ENCODE measurements at regions not wholly inside any gene's neighbourhood (a gene's known extent, or its start where the extent isn't known, plus 50 kb on each side); places are given as distances from the start of the nearest gene placed in this dataset.
A peak's percentile ranks its signal among the peaks of the same experiment; 100 is the strongest.

- no peak for DNase-seq (ENCODE audit: low read depth in 2 of 2)
These were observed 231.9 kb upstream of the MMADHC start for GRCh38 chr2:149819356-149819957.

DNA sequence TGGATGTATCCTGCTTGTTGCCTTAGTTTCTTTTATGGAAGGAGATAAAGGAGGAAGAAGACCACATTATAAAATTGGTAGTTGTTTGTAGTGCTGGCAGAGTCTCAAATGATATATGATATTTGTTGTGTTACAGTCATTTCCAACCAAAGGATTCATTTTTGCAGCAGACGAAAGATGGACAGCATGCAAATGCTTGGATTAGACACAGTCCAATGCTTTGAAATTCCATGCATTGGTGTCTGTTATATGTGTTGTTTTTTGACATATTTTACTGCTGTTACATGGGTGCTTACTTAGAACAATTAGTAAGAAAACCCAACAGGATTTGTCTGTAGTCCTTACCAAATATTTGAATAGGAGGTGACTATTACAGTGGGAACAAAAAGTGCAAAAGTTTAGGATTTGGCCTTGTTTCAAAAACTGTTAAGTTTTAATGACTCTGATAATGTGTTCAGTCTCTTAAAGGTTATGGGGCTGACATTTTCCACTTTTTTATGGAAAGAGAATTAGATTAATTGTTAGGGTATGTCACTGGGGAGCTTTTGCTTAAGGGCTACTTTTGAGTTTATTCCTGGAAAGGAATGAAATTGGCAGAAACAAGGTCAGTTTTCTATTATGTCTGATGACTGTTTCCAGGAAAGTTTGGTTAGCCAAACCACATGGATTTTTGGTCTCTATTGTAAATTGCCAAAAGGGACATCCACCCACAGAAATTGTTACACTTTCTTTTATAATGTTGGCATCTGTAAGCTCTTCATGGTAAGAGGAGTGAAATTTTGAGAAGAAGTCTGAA is 229.4 kb upstream of the MMADHC start:
- DNase-seq (ENCODE audit: low read depth in 2 of 2): no peak

GRCh38 chr2:149815941-149816340 is 228.4 kb upstream of the MMADHC start:
- DNase-seq (ENCODE audit: low read depth in 2 of 2): no peak

DNA sequence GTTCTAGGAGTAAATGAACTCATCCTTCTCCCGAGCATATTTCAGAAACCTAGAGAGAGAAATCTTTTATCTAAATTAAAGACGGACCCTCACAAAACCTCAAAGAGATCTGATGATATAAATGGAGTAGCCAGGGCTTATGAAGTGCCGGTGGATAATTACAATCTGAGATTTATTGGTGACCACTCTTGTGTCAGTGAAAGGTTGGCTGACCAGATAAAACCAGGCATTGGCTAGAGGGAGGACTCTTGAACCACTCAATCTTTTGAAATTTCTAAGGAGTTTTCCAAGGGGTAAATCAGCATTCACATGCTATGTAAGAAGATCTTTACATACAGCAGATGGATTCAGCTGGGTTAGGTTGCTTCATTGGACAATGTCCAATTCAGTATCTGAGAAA is 227.3 kb upstream of the MMADHC start:
- no peak for DNase-seq (ENCODE audit: low read depth in 2 of 2)

- DNase-seq (ENCODE audit: low read depth in 2 of 2): no peak
These were observed 226.5 kb upstream of the MMADHC start for GRCh38 chr2:149814049-149814448.

GRCh38 chr2:149808556-149808955 is 221.0 kb upstream of the MMADHC start:
- no peak for DNase-seq (ENCODE audit: low read depth in 2 of 2)

- no peak for DNase-seq (ENCODE audit: low read depth in 2 of 2)
These were observed 219.1 kb upstream of the MMADHC start for GRCh38 chr2:149806651-149807050.

GRCh38 chr2:149800624-149801542 is 213.3 kb upstream of the MMADHC start:
- no peak for DNase-seq (ENCODE audit: low read depth in 2 of 2)

- peak in 1 of 2 donors; percentile 54 for DNase-seq (ENCODE audit: low read depth in 2 of 2)
These were observed 211.6 kb upstream of the MMADHC start for GRCh38 chr2:149799013-149799705.

GRCh38 chr2:149797030-149797429 is 209.5 kb upstream of the MMADHC start:
- DNase-seq (ENCODE audit: low read depth in 2 of 2): no peak

DNA sequence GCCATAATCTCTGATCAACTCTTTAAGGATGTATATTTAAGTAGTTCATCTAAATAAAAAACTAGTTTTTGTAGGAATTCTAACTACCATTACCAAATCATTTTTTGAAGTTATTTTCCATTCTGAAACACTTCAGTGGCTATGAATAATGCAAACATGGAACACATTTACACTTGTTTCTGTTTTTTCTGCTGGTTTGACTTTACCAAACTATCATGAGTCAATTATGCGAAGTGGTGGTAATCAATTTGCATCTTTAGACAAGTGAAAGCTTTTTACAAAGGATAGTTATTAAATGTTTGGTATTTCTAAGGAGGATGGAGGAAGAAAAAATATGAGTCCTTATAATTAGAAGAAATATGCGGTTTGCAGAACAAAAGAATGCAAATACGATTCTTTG is 202.0 kb upstream of the MMADHC start:
- DNase-seq (ENCODE audit: low read depth in 2 of 2): no peak

GRCh38 chr2:149787206-149787605 is 199.6 kb upstream of the MMADHC start:
- no peak for DNase-seq (ENCODE audit: low read depth in 2 of 2)

DNA sequence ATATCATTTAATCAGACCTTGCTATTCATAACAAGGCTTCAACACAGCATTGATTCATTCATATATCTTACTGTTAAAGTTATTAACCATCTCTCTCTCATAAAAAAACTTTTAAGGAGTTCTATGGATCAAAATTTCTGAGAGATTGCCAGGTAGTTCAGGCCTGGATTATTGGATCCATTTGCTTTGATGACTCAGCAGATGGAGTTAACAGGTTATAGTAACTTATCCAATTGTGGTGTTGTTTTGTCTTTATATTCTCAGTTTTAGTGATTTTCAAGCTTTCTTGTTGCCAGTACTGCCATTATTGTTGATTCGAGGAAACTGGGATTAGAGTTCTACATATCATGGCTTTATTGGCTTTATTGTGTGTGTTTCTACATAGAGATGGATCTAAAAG is 195.7 kb upstream of the MMADHC start:
- DNase-seq (ENCODE audit: low read depth in 2 of 2): no peak

GRCh38 chr2:149782572-149782971 is 195.0 kb upstream of the MMADHC start:
- no peak for DNase-seq (ENCODE audit: low read depth in 2 of 2)

- no peak for DNase-seq (ENCODE audit: low read depth in 2 of 2)
These were observed 193.8 kb upstream of the MMADHC start for GRCh38 chr2:149781263-149781808.

DNA sequence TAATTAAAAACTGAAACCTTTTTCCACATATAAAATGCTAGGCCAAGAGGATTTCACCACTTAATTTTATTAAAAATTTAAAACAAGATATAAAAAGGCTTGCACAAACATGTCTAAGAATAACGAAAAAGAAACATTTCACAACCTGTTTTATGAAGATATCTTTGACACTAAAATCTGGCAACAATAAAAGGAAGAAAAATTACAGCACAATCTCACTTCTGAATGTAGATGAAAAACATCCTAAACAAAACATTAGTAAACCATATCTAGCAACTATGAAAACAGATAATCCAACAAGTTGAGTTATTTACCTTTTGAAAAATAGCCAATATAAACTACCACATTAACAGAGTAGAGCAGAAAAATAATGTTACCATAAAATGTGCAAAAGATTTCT is 185.4 kb upstream of the MMADHC start:
- DNase-seq (ENCODE audit: low read depth in 2 of 2): peak in 1 of 2 donors; percentile 55

DNA sequence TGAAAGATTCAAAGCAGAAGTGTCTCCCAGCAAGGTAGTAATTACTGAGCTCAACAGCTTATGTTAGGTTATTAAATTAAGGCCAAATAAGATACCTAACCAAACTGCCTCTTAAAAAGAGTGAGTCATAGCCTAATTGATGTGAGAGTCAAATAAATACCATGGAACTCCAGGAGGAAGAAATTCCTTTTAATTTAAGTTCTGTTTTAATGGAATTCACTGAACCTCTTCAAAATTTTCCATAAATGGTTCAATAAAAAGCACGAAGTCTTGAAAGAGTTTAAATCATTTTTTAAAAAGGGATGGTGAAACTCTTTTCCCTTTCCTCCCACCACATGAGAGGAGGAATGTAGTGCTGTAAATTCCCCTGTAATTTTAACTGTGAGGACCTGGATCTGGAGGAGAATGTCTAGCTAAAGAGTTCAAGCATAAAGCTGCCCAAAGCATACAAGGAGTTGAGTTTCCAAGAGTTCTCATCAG is 180.8 kb upstream of the MMADHC start:
- DNase-seq (ENCODE audit: low read depth in 2 of 2): no peak

- peak in 1 of 2 donors; percentile 65 for DNase-seq (ENCODE audit: low read depth in 2 of 2)
These were observed 180.0 kb upstream of the MMADHC start for GRCh38 chr2:149767516-149767974.

DNA sequence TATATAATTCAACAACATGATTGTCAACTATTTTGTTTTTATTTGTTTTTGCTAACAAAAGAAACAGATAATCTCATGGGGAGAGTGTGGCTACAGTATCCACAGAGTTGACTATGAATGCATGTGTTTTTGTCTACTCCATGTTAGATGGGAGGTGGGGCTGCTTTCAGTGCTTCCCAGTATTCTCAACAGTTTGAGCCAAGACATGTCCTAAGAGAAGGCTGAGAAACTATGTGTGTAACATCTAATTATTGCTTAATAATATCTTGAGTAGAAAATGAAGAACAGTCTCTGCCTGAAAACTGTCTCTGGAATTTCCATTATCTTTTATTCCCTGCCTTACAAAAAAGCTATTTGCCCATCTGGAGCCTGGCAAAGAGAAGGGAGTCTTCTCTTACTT is 178.8 kb upstream of the MMADHC start:
- DNase-seq (ENCODE audit: low read depth in 2 of 2): no peak

DNA sequence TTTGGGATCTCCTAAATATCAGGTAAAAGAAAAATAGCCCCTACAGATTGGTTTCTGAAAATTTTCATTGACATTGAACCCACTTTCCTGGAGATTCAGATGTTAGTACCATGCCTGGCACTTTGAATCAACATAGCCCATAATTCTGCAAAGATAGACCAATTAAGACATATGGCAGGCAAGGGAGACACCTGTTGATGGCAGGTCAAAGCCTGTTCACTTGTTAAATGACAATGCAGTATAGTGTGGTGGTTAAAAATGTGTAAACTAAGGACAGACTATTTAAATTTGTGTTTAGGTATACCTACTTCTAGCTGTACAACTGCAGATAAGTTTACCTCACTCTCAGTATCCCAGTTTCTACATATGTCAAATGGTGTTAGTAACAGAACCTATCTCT is 178.1 kb upstream of the MMADHC start:
- DNase-seq (ENCODE audit: low read depth in 2 of 2): no peak

GRCh38 chr2:149765003-149765402 is 177.4 kb upstream of the MMADHC start:
- DNase-seq (ENCODE audit: low read depth in 2 of 2): no peak
